ENCODE measurements at regions not wholly inside any gene's neighbourhood (a gene's known extent, or its start where the extent isn't known, plus 50 kb on each side); places are given as distances from the start of the nearest gene placed in this dataset.

GRCh38 chr19:28933039-28933438 lies 279.9 kb downstream of the UQCRFS1 start:
- no peak for DNase-seq
- H3K4me1 ChIP-seq (replicated peaks in 1 of 2): no peaks in the 10 kb centered on the region
- TF ChIP-seq CTCF (IDR thresholded peaks at IDR 0.05) (no peak), POLR2A (IDR thresholded peaks at IDR 0.05) (no peak)
- H3K9me3 ChIP-seq (replicated peaks in 1 of 3): no peaks in the 10 kb centered on the region
- WGBS, 4 donors: 63 to 80% (median 72%) methylated on average over 4 of the region's 4 CpGs
- H3K36me3 ChIP-seq (replicated peaks in 1 of 2): no peaks in the 10 kb centered on the region
- no peaks in the 10 kb centered on the region for H3K27me3 ChIP-seq
- H3K27ac ChIP-seq: no peak overlapping the region
- no peak overlapping the region for H3K4me3 ChIP-seq
- intact Hi-C loops (cut with DNase I): no loop called here

- intact Hi-C loops (cut with DNase I): no loop called here
- H3K4me1 ChIP-seq (replicated peaks in 1 of 2): no peaks in the 10 kb centered on the region
- no peak overlapping the region for H3K27ac ChIP-seq
- no peaks in the 10 kb centered on the region for H3K9me3 ChIP-seq (replicated peaks in 1 of 3)
- WGBS, 4 donors: 61 to 85% (median 75%) methylated on average over 2 to 3 of the region's 3 CpGs
- no peak for TF ChIP-seq POLR2A (IDR thresholded peaks at IDR 0.05)
- no peaks in the 10 kb centered on the region for H3K27me3 ChIP-seq
- no peaks in the 10 kb centered on the region for H3K36me3 ChIP-seq (replicated peaks in 1 of 2)
- no peak for DNase-seq
- H3K4me3 ChIP-seq: no peak overlapping the region
These were observed 280.5 kb downstream of the UQCRFS1 start for GRCh38 chr19:28932446-28932845.

- H3K27ac ChIP-seq: no peak overlapping the region
These were observed 283.9 kb downstream of the UQCRFS1 start for GRCh38 chr19:28929006-28929405.

GRCh38 chr19:28927456-28927855 lies 285.5 kb downstream of the UQCRFS1 start:
- WGBS, 4 donors: 66 to 74% (median 71%) methylated on average over 4 of the region's 4 CpGs
- intact Hi-C loops (cut with DNase I): no loop called here
- no peak for DNase-seq

More at GRCh38 chr19:28929006-28929405, 283.9 kb downstream of the UQCRFS1 start:
- TF ChIP-seq POLR2A (IDR thresholded peaks at IDR 0.05) (no peak), CTCF (IDR thresholded peaks at IDR 0.05) (no peak)
- Histone ChIP-seq H3K4me1 (replicated peaks in 1 of 2) (no peaks in the 10 kb centered on the region), H3K4me3 (no peak overlapping the region), H3K27me3 (no peaks in the 10 kb centered on the region), H3K9me3 (replicated peaks in 1 of 3) (no peaks in the 10 kb centered on the region), H3K36me3 (replicated peaks in 1 of 2) (no peaks in the 10 kb centered on the region)
- intact Hi-C loops (cut with DNase I): no loop called here
- WGBS, 4 donors: 60 to 70% (median 68%) methylated on average over 3 of the region's 3 CpGs
- DNase-seq: no peak

More at GRCh38 chr19:28927456-28927855, 285.5 kb downstream of the UQCRFS1 start:
- Histone ChIP-seq H3K27me3 (no peaks in the 10 kb centered on the region), H3K27ac (no peak overlapping the region), H3K4me3 (no peak overlapping the region), H3K36me3 (replicated peaks in 1 of 2) (no peaks in the 10 kb centered on the region), H3K4me1 (replicated peaks in 1 of 2) (no peaks in the 10 kb centered on the region), H3K9me3 (replicated peaks in 1 of 3) (no peaks in the 10 kb centered on the region)
- TF ChIP-seq POLR2A (IDR thresholded peaks at IDR 0.05): no peak
- TF ChIP-seq CTCF (IDR thresholded peaks at IDR 0.05): no peak
